HepG2 (cell line): ENCODE measurements at regions not wholly inside any gene's neighbourhood (a gene's known extent, or its start where the extent isn't known, plus 50 kb on each side); places are given as distances from the start of the nearest gene placed in this dataset.

ENCODE experiments used
- ATAC-seq: fragments of 200-7000 bp; cut with Tn5 transposase; 3 replicates; pipeline ENCODE4 v1.9.1; 2020; ENCODE audit warnings: mild to moderate bottlenecking, moderate library complexity
- BruUV-seq: library from RNA; stranded (reverse); fragments of 400-500 nt; replicated peaks from 2 replicates; lab custom pipeline; 2021; lab: Mats Ljungman, UMichigan
- CTCF ChIA-PET: fragments of 300-600 bp; formaldehyde crosslinking; extraction: SDS; loops from one replicate; lab custom pipeline; 2021; ENCODE audit warnings: low total read pairs, inconsistent platforms, low intra/inter-chr PET ratio; lab: Yijun Ruan, JAX
- POLR2A ChIA-PET: fragments of 350-600 bp; sonication (Branson Sonifier 250); formaldehyde crosslinking; loops from one replicate; lab custom pipeline; 2020; ENCODE audit warnings: antibody characterized with exemption, inconsistent platforms; lab: Yijun Ruan, JAX
- DNase-seq: peaks from one replicate; pipeline ENCODE4 v3.0.0-alpha.2; 2015; ENCODE audit warnings: low spot score
- FAIRE-seq: peaks from 3 replicates; lab custom pipeline; 2011; peaks lifted over from hg19 to GRCh38; lab: Jason Lieb, UNC
- H2AFZ ChIP-seq: one replicate; pipeline ENCODE4 v1.6.1; 2011; ENCODE audit warnings: low read length, inconsistent platforms
- H3K27ac ChIP-seq: fragments of 300-600 bp; 3 replicates; pipeline ENCODE4 v1.8.0; 2011; ENCODE audit warnings: mixed run types, mild to moderate bottlenecking, mixed read lengths, low read length, inconsistent platforms; ENCODE audit not compliant: insufficient read depth; ENCODE audit errors: extremely low read length
- H3K27me3 ChIP-seq, 2 experiments: fragments of 200-600 bp in 1 of 2; 2 replicates in 1 of 2; 3 replicates in 1 of 2; pipeline versions ENCODE4 v1.6.0 to v1.8.0; 2011; ENCODE audit warnings: low read length in 2 of 2, mild to moderate bottlenecking in 2 of 2, moderate library complexity in 2 of 2, inconsistent platforms in 1 of 2; ENCODE audit not compliant: insufficient read depth in 2 of 2, control insufficient read depth in 1 of 2
- H3K36me3 ChIP-seq, 2 experiments: fragments of 200-600 bp in 1 of 2; replicated peaks in 1 of 2; 2 replicates in 1 of 2; 3 replicates in 1 of 2; pipeline versions ENCODE4 v1.5.1 to v1.8.0; 2011; ENCODE audit warnings: low read length in 2 of 2, inconsistent platforms in 1 of 2; ENCODE audit not compliant: insufficient read depth in 2 of 2, control insufficient read depth in 1 of 2
- H3K4me1 ChIP-seq: 2 replicates; pipeline ENCODE4 v1.5.1; 2012; ENCODE audit warnings: low read length, inconsistent platforms; ENCODE audit not compliant: insufficient read depth
- H3K4me2 ChIP-seq: 2 replicates; pipeline ENCODE4 v1.6.0; 2011; ENCODE audit warnings: low read depth, low read length, inconsistent platforms
- H3K4me3 ChIP-seq, 3 experiments: fragments of 200-600 bp in 1 of 3; sonication (generic), shearing (Covaris generic) in 1 of 3; replicated peaks in 1 of 3; 2 replicates each; pipeline ENCODE4 v1.5.1; 2011 to 2016; ENCODE audit warnings: low read length in 3 of 3, inconsistent platforms in 2 of 3, low read depth in 2 of 3, mild to moderate bottlenecking in 2 of 3, control low read depth in 1 of 3, mixed read lengths in 1 of 3; ENCODE audit not compliant: insufficient read depth in 1 of 3
- H3K79me2 ChIP-seq: one replicate; pipeline ENCODE4 v1.6.1; 2011; ENCODE audit warnings: low read length, inconsistent platforms; ENCODE audit not compliant: insufficient read depth
- H3K9ac ChIP-seq: 2 replicates; pipeline ENCODE4 v1.6.0; 2011; ENCODE audit warnings: mild to moderate bottlenecking, low read depth, low read length, inconsistent platforms; ENCODE audit not compliant: insufficient read depth
- H3K9me3 ChIP-seq: 2 replicates; pipeline ENCODE4 v1.5.1; 2012; ENCODE audit warnings: mild to moderate bottlenecking, low read length
- H4K20me1 ChIP-seq: 2 replicates; pipeline ENCODE4 v1.6.0; 2011; ENCODE audit warnings: inconsistent platforms, mild to moderate bottlenecking, low read length, moderate library complexity; ENCODE audit not compliant: insufficient read depth
- GABPA ChIP-seq, 2 experiments: IDR thresholded peaks; 2 replicates each; pipeline ENCODE4 v1.6.1; 2011 to 2016; ENCODE audit warnings: low read depth in 2 of 2, low read length in 1 of 2, missing biosample characterization in 1 of 2, missing genetic modification characterization in 1 of 2
- HMGA1 ChIP-seq: sonication (generic); formaldehyde crosslinking; conservative IDR thresholded peaks from 2 replicates; pipeline ENCODE4 v1.4.0; 2020; ENCODE audit warnings: missing genetic modification reagents
- MXI1 ChIP-seq: IDR thresholded peaks from 3 replicates; pipeline ENCODE4 v1.6.1; 2012; ENCODE audit warnings: low read depth, low read length, inconsistent platforms, borderline replicate concordance
- PAWR ChIP-seq: sonication (generic); formaldehyde crosslinking; IDR thresholded peaks from 2 replicates; pipeline ENCODE4 v1.4.0; 2020; ENCODE audit warnings: missing genetic modification reagents, mild to moderate bottlenecking, borderline replicate concordance
- PPARG ChIP-seq: conservative IDR thresholded peaks from 2 replicates; pipeline ENCODE4 v1.6.1; 2016; ENCODE audit warnings: missing biosample characterization, missing genetic modification reagents
- RARG ChIP-seq: sonication (generic); formaldehyde crosslinking; IDR thresholded peaks from 2 replicates; pipeline ENCODE4 v1.4.0; 2020; ENCODE audit warnings: low read depth, mild to moderate bottlenecking, missing genetic modification reagents
- TARDBP ChIP-seq: sonication (generic); formaldehyde crosslinking; IDR thresholded peaks from 2 replicates; pipeline ENCODE4 v1.8.0; 2022; ENCODE audit warnings: mild to moderate bottlenecking, missing genetic modification reagents
- ZNF589 ChIP-seq: sonication (generic); formaldehyde crosslinking; conservative IDR thresholded peaks from 2 replicates; pipeline ENCODE4 v1.8.0; 2022; ENCODE audit warnings: mild to moderate bottlenecking, moderate library complexity, missing genetic modification reagents
- ZNF713 ChIP-seq: sonication (generic); formaldehyde crosslinking; IDR thresholded peaks from 2 replicates; pipeline ENCODE4 v1.4.0; 2020; ENCODE audit warnings: mild to moderate bottlenecking, missing genetic modification reagents
- ZSCAN30 ChIP-seq: sonication (generic); formaldehyde crosslinking; IDR thresholded peaks from 2 replicates; pipeline ENCODE4 v1.5.0; 2020; ENCODE audit warnings: mild to moderate bottlenecking, missing genetic modification reagents
- WGBS: methylation state at CpG from one replicate; pipeline ENCODE4 v1.1.6; 2017; ENCODE audit warnings: low lambda C conversion rate; 5-methylcytosine and 5-hydroxymethylcytosine counted together
- in situ Hi-C: cut with HindIII; loops from 2 replicates; pipeline ENCODE4 v1.10.0; 2017; ENCODE audit warnings: low pct_unique_long_range_greater_than_20kb; ENCODE audit not compliant: extremely low pct_ligation_motif_present
- intact Hi-C: fragments of 100-400 bp; cut with micrococcal nuclease; formaldehyde crosslinking; loops from one replicate; pipeline ENCODE4 v1.10.0; 2022; ENCODE audit not compliant: unreplicated experiment
- TF ChIP-seq, protein P1 (sequence below): sonication (generic); formaldehyde crosslinking; IDR thresholded peaks from 2 replicates; pipeline ENCODE4 v1.4.0; 2020; ENCODE audit warnings: mild to moderate bottlenecking, missing genetic modification reagents
- TF ChIP-seq, protein P2 (sequence below): sonication (generic); formaldehyde crosslinking; IDR thresholded peaks from 2 replicates; pipeline ENCODE4 v1.4.0; 2020; ENCODE audit warnings: mild to moderate bottlenecking, missing genetic modification reagents, borderline replicate concordance
- TF ChIP-seq, protein P3 (sequence below): sonication (generic); formaldehyde crosslinking; IDR thresholded peaks from 2 replicates; pipeline ENCODE4; 2020; ENCODE audit warnings: missing genetic modification reagents, mild to moderate bottlenecking, borderline replicate concordance
- TF ChIP-seq, protein P4 (sequence below): sonication (generic); formaldehyde crosslinking; IDR thresholded peaks from 2 replicates; pipeline ENCODE4 v1.8.0; 2022; ENCODE audit warnings: mild to moderate bottlenecking, missing genetic modification reagents, borderline replicate concordance
- TF ChIP-seq, protein P5 (sequence below): sonication (generic); formaldehyde crosslinking; IDR thresholded peaks from 2 replicates; pipeline ENCODE4 v1.4.0; 2020; ENCODE audit warnings: missing genetic modification reagents; ENCODE audit errors: not compliant biosample characterization
- TF ChIP-seq, protein P6 (sequence below): sonication (generic); formaldehyde crosslinking; IDR thresholded peaks from 2 replicates; pipeline ENCODE4 v1.5.0; 2020; ENCODE audit warnings: mild to moderate bottlenecking, missing genetic modification reagents, moderate library complexity

DNA sequence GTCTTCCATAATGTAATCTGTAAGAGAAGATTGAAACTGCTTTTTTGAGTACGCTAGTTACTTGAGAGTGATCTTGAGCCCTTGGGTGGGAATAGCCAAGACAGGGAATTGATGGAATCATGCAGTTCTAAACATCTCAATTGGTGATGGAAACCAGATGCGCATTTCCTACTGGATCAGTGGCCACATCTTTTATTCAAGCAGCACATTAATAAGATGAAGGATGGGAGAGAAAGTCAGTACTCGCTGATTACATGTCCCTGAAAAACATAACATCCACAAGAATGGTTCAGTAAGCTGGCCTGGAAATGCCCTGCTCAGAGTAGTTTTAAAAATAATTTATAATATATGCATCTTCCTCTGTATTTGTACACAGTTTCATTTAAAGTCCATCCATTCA lies 833.8 kb downstream of the JRKL start:
- Histone ChIP-seq H3K4me3 (no peak overlapping the region), H3K27ac (no peak overlapping the region), H3K9ac (no peak overlapping the region), H3K4me1 (no peaks in the 10 kb centered on the region), H3K36me3 (no peaks in the 10 kb centered on the region), H3K4me2 (no peak overlapping the region), H3K9me3 (no peaks in the 10 kb centered on the region), H2AFZ (no peak overlapping the region), H4K20me1 (no peaks in the 10 kb centered on the region), H3K27me3 (no peaks in the 10 kb centered on the region), H3K79me2 (no peaks in the 10 kb centered on the region)
- DNase-seq (no peak), FAIRE-seq (no peak), ATAC-seq (no peak)
- ChIA-PET POLR2A (no interaction called here), CTCF (no interaction called here)
- in situ Hi-C loops (no loop called here), intact Hi-C loops (no loop called here)
- 9% methylated on average over 3 of the region's 3 CpGs for WGBS
- BruUV-seq = no TSS peak
- TF ChIP-seq, protein P1, sequence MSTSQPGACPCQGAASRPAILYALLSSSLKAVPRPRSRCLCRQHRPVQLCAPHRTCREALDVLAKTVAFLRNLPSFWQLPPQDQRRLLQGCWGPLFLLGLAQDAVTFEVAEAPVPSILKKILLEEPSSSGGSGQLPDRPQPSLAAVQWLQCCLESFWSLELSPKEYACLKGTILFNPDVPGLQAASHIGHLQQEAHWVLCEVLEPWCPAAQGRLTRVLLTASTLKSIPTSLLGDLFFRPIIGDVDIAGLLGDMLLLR (CRISPR knock-in tag) = no peak
- TF ChIP-seq, protein P2, sequence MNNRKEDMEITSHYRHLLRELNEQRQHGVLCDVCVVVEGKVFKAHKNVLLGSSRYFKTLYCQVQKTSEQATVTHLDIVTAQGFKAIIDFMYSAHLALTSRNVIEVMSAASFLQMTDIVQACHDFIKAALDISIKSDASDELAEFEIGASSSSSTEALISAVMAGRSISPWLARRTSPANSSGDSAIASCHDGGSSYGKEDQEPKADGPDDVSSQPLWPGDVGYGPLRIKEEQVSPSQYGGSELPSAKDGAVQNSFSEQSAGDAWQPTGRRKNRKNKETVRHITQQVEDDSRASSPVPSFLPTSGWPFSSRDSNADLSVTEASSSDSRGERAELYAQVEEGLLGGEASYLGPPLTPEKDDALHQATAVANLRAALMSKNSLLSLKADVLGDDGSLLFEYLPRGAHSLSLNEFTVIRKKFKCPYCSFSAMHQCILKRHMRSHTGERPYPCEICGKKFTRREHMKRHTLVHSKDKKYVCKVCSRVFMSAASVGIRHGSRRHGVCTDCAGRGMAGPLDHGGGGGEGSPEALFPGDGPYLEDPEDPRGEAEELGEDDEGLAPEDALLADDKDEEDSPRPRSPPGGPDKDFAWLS (CRISPR knock-in tag) = no peak
- TF ChIP-seq ZSCAN30 (no peak), TARDBP (CRISPR knock-in tag) (no peak), RARG (CRISPR knock-in tag) (no peak), ZNF713 (no peak), MXI1 (no peak), GABPA (IDR thresholded peaks at IDR 0.05; ENCODE audit: low read depth, low read length) (no peak), GABPA (CRISPR knock-in tag; IDR thresholded peaks at IDR 0.05; ENCODE audit: low read depth) (no peak), PAWR (no peak), PPARG (CRISPR knock-in tag) (no peak), ZNF589 (CRISPR knock-in tag) (no peak), HMGA1 (CRISPR knock-in tag) (no peak)
- TF ChIP-seq, protein P3, sequence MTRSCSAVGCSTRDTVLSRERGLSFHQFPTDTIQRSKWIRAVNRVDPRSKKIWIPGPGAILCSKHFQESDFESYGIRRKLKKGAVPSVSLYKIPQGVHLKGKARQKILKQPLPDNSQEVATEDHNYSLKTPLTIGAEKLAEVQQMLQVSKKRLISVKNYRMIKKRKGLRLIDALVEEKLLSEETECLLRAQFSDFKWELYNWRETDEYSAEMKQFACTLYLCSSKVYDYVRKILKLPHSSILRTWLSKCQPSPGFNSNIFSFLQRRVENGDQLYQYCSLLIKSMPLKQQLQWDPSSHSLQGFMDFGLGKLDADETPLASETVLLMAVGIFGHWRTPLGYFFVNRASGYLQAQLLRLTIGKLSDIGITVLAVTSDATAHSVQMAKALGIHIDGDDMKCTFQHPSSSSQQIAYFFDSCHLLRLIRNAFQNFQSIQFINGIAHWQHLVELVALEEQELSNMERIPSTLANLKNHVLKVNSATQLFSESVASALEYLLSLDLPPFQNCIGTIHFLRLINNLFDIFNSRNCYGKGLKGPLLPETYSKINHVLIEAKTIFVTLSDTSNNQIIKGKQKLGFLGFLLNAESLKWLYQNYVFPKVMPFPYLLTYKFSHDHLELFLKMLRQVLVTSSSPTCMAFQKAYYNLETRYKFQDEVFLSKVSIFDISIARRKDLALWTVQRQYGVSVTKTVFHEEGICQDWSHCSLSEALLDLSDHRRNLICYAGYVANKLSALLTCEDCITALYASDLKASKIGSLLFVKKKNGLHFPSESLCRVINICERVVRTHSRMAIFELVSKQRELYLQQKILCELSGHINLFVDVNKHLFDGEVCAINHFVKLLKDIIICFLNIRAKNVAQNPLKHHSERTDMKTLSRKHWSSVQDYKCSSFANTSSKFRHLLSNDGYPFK (CRISPR knock-in tag) = no peak
- TF ChIP-seq, protein P4, sequence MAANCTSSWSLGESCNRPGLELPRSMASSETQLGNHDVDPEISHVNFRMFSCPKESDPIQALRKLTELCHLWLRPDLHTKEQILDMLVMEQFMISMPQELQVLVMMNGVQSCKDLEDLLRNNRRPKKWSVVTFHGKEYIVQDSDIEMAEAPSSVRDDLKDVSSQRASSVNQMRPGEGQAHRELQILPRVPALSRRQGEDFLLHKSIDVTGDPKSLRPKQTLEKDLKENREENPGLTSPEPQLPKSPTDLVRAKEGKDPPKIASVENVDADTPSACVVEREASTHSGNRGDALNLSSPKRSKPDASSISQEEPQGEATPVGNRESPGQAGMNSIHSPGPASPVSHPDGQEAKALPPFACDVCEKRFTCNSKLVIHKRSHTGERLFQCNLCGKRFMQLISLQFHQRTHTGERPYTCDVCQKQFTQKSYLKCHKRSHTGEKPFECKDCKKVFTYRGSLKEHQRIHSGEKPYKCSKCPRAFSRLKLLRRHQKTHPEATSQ (CRISPR knock-in tag) = no peak
- TF ChIP-seq, protein P5, sequence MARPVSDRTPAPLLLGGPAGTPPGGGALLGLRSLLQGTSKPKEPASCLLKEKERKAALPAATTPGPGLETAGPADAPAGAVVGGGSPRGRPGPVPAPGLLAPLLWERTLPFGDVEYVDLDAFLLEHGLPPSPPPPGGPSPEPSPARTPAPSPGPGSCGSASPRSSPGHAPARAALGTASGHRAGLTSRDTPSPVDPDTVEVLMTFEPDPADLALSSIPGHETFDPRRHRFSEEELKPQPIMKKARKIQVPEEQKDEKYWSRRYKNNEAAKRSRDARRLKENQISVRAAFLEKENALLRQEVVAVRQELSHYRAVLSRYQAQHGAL (CRISPR knock-in tag) = no peak
- TF ChIP-seq, protein P6, sequence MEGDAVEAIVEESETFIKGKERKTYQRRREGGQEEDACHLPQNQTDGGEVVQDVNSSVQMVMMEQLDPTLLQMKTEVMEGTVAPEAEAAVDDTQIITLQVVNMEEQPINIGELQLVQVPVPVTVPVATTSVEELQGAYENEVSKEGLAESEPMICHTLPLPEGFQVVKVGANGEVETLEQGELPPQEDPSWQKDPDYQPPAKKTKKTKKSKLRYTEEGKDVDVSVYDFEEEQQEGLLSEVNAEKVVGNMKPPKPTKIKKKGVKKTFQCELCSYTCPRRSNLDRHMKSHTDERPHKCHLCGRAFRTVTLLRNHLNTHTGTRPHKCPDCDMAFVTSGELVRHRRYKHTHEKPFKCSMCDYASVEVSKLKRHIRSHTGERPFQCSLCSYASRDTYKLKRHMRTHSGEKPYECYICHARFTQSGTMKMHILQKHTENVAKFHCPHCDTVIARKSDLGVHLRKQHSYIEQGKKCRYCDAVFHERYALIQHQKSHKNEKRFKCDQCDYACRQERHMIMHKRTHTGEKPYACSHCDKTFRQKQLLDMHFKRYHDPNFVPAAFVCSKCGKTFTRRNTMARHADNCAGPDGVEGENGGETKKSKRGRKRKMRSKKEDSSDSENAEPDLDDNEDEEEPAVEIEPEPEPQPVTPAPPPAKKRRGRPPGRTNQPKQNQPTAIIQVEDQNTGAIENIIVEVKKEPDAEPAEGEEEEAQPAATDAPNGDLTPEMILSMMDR (CRISPR knock-in tag) = no peak
